Lung microvascular endothelial cell (primary cell): ENCODE measurements at regions not wholly inside any gene's neighbourhood (a gene's known extent, or its start where the extent isn't known, plus 50 kb on each side); places are given as distances from the start of the nearest gene placed in this dataset.

ENCODE experiments used
- DNase-seq, 2 donors: peaks; one replicate each; pipeline versions ENCODE4 v3.0.0 to v3.0.0-alpha.2; 2010; ENCODE audit warnings: low read depth in 2 of 2

DNA sequence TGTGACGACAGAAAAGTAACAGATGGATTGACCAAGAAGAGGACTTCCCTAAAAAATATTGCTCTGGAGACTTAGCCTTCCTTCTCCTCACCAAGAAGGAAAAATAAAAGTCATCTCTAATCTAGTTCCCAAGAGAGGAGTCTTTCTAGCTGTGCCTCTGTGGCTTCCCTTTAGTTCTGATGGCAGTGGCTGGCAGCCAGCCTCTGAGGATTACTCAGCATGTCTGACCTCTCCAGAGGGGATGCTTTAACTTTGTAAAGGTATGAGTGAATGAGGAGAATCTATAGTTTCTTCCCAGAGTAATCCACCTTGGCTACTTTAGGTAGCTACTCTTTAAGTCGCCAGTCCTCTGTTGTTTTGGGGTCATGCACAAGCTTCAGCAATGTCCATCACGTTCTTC is 163.9 kb upstream of the KIT start:
- DNase-seq: no peak

DNA sequence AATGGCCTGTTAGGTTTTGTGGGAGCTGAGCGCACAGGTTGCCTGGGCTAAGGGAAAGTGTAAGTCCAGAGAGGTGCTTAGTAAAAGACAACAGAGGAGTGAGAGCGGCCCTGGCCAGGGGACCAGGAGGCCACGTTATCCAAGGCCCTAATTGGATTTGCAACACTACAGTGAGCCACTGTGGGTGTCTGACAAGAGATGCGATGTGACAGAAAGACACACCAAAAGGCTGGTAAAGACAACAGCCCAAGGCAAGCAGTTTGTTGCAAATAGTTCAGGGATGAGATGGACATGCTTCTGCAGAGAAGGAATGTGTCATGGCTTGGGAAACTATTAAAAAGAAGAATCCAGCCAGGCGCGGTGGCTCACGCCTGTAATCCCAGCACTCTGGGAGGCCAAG is 162.7 kb upstream of the KIT start:
- no peak for DNase-seq

DNA sequence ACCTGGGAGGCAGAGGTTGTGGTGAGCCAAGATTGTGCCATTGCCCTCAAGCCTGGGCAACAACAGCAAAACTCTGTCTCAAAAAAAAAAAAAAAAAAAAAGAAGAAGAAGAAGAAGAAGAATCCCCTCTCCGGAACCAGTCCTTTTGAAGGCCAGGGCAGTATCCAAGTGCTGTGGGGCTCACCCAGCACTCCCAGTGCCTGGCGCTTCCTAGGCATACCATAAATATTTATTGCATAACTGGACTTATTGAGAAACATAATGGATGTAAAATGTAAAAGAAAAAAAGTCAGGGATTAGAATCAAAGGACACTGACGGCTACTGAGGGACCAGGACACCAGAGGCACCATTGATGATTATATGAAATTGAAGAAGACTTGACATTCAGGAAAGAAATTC is 162.1 kb upstream of the KIT start:
- DNase-seq: no peak

DNA sequence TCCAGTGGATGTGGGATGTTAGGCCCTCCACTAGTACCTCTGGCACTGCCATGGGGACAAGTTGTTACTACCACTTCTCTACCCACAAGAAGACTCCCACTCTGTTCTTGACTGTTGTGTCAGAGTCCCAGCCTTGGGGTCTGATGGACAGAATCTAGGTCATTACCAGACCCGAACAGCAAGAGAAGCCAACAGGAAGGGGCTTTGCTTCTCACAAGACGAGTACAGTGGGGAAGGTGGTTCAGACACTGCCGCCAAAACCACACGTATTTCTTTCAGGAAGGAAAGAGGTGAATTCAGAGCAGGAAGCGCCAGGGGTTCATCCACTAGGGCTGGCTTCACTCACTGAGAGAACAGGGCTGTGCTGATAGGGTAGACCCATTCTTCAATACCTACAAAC is 161.3 kb upstream of the KIT start:
- DNase-seq: no peak

DNA sequence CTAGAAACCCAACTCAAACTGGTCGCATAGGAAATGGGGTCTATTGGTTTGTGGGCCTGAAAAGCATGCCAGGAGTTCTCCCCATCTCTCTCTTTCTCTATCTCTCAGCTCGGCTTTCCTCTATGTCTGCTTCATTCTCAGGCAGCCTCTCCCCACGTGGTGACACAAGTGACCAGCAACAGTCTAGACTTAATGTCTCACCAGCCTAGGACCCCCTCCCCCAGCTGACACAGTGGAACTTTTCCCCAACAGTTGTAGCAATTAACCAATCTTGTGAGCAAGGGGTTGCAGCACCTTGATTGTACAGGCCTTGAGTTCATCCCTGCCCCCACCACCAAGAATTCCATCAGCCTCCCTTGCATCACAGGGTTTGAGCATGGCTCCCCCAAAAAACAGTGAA is 159.8 kb upstream of the KIT start:
- DNase-seq: no peak

GRCh38 chr4:54498661-54499111 is 159.1 kb upstream of the KIT start:
- DNase-seq: peak in 1 of 2 donors; percentile 38

DNA sequence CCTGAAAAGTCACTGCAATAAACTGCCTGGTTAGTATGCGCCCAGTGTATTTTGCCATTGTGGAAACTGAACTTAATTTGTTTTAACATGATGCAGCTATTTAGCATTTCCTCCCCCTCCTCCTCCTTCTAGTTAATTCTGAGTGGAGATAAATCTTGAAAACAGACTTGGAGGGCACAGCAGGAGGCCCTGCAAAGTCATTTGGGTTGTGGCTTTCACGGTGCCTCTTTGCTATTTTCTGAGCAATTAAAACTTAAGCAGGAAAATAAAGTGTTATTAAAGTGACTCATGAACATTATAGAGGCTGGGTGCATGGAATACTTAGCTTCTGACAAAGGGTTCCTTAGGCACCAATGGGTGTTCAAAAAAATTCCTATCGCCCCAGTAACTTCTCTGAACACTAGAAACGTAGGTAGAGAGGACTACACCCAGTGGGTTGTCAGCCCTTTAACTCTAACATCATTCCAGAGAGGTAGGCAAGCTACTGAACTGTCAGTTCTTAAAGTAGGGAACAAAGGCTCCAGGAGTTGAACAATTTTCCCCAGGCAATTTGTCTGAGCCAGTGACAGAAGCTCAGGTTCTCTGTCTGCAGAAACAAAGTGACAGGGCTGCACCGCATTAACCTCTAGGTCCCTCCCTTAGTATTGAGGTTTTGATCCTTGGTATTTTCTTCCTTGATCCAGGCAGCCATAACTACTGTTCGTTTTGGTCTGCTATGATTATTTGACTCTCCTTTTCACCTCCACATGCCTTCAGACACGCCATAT is 158.3 kb upstream of the KIT start:
- no peak for DNase-seq

GRCh38 chr4:54505362-54505761 is 152.4 kb upstream of the KIT start:
- no peak for DNase-seq

DNA sequence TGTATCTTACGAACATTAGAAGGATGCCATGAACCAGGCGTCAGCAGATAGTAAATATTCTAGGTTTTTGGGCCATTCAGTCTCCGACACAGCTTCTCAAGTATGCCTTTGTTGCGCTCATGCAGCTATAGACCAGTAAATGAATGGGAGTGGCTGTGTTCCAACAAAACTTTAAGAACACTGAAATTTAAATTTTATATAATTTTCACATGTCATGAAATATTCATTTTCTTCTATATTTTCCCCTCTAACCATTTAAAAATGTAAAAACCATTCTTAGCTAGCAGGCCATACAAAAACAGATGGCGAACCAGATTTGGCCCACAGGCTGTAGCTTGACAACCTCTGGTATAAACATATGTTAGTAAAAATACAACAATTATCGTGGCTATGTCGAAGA is 151.8 kb upstream of the KIT start:
- DNase-seq: no peak

- no peak for DNase-seq
Observed at GRCh38 chr4:54509057-54509456, 148.7 kb upstream of the KIT start.

DNA sequence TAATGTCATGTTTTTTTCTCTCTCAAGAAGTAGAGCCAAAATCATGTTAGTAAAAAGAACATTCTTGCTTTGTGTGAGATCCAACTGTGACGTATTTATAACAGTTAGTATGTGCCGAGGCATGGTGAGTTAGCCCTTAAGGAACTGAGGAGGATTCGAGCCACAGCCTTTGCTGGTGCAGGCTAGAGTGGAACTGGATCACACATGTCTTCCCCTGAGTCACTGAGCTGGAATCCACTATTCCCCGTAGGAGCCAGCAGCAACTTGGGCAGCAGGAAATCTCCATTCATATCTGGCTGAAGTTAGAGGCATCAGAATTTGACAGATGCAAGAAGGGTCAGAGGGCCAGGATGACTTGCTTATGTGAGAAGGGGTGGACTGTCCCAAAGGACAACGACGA is 144.6 kb upstream of the KIT start:
- peak in 1 of 2 donors; percentile 93 for DNase-seq

GRCh38 chr4:54513741-54514140 is 144.0 kb upstream of the KIT start:
- DNase-seq: no peak

- DNase-seq: peak; percentile 5 to 48
Observed at GRCh38 chr4:54516556-54517215, 141.1 kb upstream of the KIT start.

- DNase-seq: no peak
Observed at GRCh38 chr4:54517781-54518444, 139.8 kb upstream of the KIT start.

- peak in 1 of 2 donors; percentile 61 for DNase-seq
Observed at GRCh38 chr4:54525602-54526001, 132.2 kb upstream of the KIT start.

- DNase-seq: no peak
Observed at GRCh38 chr4:54526560-54526959, 131.2 kb upstream of the KIT start.

DNA sequence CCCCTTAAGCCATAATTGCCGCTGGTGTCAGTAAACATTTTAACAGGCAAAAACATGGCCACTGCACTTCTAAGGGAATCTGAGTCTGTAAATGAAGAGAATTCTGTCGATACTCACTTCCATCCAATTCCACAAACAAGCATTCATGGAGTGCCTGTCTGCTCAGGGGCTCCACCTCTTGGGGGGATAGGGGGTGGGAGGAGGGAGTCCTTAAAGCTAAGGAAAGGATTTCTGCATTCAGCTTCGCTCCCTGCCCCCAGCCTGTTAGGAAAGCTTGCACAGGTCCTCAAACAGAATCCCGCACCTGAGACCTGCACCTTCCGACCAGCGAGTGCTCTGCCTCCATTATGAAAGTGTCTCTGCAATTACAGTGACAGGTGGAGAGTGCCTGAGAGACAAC is 130.2 kb upstream of the KIT start:
- no peak for DNase-seq

GRCh38 chr4:54539500-54540029 is 118.2 kb upstream of the KIT start:
- DNase-seq: peak; percentile 38 to 41

DNA sequence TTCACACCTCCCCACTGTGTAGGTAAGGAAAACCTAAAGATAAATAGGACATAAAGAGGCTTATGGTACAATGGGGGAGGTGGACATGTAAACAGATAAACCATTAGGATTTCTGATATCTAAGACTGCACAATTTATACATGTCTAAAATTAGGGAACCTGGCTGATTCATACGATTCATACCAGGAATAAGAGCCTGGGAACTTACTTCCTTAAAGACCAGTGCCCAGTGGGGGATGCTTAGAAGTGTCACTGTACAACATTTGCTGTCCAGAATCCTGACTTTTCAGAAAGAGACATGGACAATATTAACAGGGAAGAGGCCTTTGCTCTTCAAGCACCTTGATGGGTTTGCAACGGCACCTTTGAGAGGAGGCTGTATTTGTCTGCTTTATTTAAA is 116.8 kb upstream of the KIT start:
- DNase-seq: no peak

- DNase-seq: no peak
Observed at GRCh38 chr4:54541426-54542118, 116.2 kb upstream of the KIT start.

- no peak for DNase-seq
Observed at GRCh38 chr4:54542119-54542438, 115.7 kb upstream of the KIT start.

DNA sequence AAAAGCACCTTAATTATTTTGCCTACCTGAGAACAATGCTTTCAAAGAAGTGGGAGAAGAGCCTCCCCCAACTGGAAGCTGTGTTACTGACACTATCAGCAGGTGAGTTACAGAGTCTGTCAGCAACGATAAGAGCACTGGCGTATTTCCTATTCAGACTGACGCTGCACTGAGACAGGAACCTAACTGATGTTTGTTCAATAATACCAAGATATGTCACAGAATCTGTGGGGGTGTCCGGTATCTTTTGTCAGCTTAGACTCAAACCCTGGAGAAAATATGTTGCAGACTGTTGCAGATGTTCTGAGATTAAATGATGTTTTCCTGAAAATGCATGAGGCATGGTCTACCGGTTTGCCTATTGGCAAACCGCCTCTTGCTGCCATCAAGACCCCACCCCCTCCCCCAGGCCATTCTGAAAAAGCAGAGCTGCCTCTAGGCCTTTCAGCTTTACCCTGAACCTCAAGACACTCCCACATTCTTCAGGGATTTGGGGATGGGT is 115.2 kb upstream of the KIT start:
- no peak for DNase-seq
